HG02588 (cell line): ENCODE measurements at regions not wholly inside any gene's neighbourhood (a gene's known extent, or its start where the extent isn't known, plus 50 kb on each side); places are given as distances from the start of the nearest gene placed in this dataset.
A peak's percentile ranks its signal among the peaks of the same experiment; 100 is the strongest.

Experiments
- ATAC-seq: cut with Tn5 transposase; IDR thresholded peaks from one replicate; pipeline ENCODE4 v1.9.1; 2021; ENCODE audit warnings: mild to moderate bottlenecking, moderate library complexity; ENCODE audit not compliant: unreplicated experiment

DNA sequence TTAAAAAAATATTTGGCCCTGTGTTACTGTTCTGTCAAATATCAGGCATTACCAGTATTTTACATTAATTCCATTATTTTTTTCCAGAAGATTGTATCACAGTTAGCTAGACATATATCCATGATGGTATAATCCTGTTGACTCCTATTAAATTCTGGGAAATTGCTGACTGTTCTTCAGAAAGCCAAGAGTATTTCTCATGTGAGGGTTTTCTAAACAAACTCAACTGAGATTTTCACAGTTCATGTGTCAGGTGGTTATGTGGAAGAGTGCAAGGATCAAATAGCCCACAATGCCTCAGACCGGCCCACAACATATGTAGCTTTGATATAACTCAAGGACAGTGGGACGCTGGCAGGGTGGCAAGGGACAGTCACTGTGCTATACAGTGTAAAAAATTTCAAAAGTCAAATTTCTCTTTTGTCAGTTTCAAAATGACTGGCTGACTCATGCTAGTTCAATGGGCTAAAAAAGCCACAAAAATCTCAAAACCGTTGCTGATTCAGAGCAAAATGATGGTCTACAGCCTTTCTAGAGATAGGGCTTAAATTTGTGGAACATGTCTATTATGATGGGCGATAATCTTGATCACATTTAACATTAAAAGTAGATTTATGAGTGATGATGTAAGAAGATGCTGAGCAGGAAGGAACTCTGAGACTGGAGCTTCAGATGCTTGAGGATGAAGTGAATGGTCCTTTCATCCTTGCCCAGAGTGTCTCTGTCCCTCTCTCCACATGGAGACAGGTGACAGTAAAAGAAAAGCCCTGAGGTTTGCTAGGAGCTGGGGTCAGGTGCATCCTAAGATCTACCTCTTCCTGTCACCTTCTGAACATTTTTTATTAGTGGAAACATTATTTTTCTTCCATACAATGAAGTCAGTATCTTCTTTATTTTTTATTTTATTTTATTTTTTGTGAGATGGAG is 175.8 kb upstream of the PIEZO2 start:
- peak; percentile 72 for ATAC-seq

GRCh38 chr18:11324510-11324909 is 175.1 kb upstream of the PIEZO2 start:
- ATAC-seq = no peak

DNA sequence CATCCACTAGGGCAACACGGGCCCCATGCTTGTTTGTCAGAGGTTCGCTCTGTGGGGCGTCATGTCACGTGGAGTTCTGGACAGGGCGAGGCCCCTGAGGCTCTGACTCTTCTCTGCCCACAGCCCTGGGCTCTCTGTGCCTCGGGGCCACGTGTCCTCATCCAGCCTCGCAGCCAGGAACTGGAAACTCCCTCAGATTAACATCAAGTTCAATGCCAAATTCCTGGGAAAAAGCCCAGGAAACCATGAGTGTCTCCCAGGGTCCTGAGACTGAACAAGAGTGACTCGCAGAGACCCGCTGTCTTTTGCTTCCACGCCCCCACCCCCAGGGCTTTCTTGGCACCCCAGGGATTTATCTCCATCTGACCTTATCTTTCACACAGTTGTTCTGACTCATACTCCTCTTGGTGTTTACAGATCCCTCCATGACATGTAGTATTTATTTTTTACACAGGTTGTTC is 174.0 kb upstream of the PIEZO2 start:
- no peak for ATAC-seq

DNA sequence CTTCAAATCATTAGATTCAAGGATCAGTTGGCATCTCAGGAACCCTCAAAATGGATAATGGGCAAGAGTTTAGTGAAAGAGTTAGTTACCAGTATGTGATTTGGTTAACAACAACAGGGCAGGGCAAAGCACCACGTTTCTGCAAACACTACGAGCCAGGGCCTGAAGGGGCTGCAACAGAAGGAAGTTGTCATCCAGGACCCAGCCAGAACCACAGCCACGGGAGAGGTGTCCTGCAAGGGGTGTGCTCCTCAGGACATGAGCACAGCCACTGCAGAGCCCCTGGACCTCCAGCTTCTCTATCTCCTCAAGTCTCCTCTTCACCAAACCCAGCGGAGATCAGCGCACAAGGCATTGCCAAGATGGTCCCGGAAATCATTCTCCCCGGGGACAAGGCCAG is 173.3 kb upstream of the PIEZO2 start:
- no peak for ATAC-seq

DNA sequence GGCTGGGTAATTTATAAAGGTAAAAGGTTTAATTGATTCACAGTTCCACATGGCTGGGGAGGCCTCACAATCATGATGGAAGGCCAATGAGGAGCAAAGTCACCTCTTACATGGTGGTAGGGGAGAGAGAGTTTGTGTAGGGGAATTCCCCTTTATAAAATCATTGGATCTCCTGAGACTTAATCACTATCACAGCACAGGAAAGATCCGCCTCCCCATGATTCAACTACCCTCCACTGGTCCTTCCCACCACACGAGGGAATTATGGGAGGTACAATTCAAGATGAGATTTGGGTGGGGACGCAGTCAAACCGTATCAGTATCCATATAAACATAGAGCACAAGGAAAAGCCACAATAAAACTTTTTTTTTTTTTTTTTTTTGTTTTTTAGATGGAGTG is 172.6 kb upstream of the PIEZO2 start:
- ATAC-seq = no peak

- no peak for ATAC-seq
Observed at GRCh38 chr18:11320986-11321385, 171.6 kb upstream of the PIEZO2 start.

DNA sequence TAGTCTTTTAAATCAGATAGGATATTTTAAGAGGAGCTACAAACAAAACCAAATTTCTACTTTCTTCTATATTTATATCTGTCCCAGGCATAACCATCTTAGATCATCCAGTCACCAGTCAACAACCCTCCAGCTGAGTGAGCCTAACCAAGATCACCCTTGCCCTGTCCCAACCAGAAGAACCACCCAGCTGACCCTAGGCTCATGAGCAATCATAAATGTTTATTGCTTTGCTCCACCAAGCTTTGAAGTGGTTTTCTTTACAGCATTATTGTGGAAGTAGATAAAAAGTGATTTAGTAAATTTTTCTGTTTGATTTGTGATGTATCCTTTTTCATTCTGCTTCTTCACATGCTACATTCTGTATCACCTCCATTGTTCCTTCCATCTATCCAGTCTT is 167.2 kb upstream of the PIEZO2 start:
- no peak for ATAC-seq

DNA sequence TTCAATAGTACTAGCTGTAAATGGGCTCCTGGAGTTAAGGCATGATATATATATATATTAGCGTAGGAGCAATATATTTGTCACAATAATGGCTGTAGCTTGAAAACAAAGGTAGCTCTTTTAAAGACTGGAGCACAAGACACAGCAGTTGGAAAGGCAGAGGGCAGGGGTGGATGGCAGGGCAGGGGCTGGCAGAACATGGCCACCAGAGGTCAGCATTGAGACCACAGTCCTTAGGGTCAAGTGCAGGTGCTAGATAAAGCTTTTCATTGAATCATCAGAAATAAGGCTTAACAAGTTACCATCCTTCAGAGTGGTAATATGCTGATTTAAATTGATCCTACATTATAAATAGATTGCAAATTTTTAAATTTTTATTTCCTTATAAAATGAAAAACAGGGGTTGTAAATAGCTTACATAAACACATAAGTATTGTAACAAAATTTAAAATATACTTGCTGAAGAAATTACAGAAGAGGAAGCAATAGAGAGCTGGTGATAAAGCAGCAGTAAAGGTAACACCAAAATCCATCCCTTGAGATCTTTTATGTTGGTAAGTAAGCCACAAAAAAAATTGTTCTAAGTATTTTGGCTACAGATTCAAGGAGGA is 161.2 kb upstream of the PIEZO2 start:
- ATAC-seq = no peak

DNA sequence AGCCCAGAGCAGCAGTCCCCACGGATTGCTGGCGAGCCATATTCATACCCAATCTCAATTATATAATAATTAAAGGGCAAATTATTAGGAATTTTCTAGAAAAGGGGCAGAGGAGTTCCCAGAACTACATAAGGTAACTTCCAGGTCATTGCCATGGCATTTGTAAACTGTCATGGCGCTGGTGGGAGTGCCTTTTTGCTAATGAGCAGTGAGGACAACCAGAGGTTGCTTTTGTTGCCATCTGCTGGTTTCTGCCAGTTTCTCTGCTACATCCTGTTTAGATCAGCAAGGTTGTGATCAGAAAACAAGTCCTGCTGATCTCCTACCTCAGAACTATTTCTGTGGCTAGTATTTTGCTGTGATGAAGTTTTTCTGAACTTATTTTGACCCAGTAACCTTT is 159.8 kb upstream of the PIEZO2 start:
- ATAC-seq = no peak

DNA sequence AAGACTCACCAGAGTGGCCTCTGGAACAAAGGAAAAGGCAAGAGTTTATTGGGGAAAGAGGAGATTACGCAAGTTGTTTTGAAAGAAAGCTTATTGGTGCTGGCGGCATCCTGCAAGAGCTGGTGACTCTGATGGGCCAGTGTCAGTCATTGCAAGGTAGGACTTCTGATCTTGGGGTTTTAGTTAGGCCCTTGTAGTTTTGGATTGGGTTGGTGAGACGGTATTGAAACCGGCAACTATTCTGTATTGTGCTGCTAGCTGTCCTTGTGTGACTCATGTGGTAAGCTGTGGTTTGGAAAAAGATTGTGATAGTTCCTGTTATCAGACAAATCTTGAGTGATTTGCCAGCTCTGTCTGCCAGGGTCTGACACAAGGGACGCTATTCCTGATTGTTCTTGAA is 159.1 kb upstream of the PIEZO2 start:
- ATAC-seq = no peak

- no peak for ATAC-seq
Observed at GRCh38 chr18:11307716-11308115, 158.3 kb upstream of the PIEZO2 start.

DNA sequence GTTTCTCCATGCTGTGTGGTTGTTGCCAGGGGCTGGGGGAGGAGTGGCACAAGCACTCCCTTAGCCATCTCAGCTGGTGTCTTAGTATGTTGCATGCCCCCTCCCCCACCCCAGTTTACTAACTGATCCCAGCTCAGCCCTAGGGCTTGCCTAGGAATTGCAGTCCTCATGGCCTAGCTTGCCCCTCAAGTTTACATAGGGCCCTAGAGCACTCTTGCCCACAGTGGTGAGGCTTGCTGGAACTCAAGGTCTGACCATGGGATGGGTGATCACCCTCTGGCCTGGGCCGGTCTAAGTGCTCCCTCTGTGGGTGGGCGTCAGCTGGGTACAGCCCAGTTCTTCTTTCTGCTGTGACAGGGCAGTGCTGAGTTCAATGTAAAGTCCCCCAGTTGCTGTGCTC is 156.1 kb upstream of the PIEZO2 start:
- ATAC-seq = no peak

DNA sequence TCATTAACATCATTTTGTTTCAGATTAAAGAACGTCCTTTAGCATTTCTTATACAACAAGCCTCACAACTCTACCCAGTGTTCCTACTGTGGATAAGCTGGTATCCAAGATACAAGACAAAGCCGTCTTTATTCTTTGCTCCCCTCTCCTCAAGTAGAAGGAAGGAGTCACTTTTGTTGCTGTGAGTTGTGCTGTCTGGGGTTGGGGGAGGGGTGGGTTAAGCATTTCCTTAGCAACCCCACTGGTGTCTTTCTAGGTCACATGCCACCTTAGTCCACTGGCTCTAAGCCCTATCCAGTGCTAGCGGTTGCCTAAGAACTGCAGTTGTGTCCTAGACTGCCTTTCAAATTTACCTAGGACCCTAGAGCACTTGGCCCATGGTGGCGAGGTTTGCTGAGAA is 155.6 kb upstream of the PIEZO2 start:
- ATAC-seq = no peak

DNA sequence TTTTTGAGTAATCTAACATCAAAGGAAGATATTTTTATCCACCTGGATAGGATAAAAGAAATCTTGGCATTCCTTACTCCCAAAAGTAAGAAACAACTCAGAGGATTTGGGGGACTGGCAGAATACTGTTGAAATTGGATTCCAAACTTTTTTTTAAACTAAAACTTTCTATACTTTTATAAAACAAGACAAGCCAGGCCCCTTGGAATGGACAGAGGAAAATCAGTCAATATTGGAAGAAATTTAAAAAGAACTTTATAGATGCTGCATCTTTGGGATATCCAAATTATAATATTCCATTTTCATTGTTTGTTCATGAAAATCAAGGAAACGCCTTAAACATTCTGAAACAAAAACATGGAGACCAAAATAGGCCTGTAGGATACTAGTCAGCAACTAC is 147.6 kb upstream of the PIEZO2 start:
- no peak for ATAC-seq

DNA sequence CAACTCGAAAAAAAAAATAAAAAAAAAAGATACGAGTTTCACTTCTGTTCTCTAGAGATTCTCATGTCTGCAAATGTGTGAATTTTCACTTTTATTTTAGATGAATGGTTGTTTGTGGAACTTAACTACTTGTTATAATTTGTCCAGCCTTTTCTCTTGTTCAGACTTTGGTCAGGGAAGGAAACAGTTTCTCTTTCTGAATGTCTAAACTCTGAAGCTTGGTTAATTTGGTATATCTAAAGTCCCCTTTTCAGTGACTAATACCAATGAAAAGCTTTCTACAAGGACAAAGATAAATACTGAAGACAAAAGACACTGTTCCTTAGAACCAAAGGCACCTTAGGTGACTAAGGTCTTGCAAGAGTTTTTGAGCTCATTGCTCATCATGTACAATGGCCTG is 144.4 kb upstream of the PIEZO2 start:
- no peak for ATAC-seq

DNA sequence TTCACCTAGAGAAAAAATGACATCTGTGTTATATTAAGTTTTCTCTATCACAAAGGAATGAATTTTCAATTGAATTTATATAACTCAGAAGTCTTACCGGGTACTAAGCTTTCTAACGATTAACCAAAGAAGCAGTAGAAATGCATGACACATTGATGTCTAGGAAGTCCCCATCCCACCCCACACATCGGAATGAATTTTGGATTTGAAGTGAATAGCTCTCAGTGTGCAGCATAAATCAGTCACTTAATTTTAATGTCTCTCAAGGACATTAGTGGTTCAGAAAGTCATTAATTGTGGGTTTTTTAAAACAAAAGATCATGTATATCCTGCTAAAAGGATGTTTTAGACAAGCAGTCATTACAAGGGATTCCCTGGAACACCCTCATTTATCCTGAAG is 141.4 kb upstream of the PIEZO2 start:
- no peak for ATAC-seq

DNA sequence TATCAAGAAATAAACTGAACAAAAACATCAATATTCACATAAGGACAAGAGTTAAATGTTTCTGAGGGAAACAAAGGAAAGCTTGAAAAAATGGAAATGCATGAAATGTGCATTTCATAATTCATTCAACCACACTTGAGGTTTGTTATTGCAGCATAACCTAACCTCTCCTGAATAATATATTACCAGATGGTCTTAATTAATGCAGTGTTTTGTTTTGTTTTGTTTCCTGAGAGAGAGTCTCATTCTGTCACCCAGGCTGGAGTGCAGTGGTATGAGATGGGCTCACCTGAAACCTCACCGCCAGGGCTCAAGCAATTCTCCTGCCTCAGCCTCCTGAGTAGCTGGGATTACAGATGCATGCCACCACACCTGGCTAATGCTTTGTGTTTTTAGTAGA is 139.9 kb upstream of the PIEZO2 start:
- no peak for ATAC-seq

GRCh38 chr18:11288401-11288800 is 139.0 kb upstream of the PIEZO2 start:
- ATAC-seq = no peak

- no peak for ATAC-seq
Observed at GRCh38 chr18:11286431-11286830, 137.1 kb upstream of the PIEZO2 start.

DNA sequence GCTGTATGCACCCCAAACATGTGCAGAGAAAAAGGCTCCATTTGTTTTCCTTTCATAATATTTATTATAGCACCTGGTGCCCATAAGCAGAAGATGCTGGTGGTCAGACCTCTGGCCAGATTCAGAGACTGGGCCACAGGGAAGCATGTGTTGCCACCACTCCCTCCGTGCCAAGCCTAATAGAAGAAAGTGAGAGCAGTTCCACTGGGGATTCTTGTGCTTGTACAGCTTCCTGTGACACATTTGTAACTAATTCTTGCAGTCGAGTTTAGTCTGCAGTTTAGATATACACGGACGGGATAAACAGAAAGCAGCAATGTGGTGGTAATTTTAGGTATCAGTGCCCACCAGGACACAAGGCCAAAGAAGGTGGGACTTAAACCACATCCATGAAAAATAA is 135.4 kb upstream of the PIEZO2 start:
- no peak for ATAC-seq

GRCh38 chr18:11284349-11284748 is 135.0 kb upstream of the PIEZO2 start:
- ATAC-seq = no peak

GRCh38 chr18:11283479-11284161 is 134.3 kb upstream of the PIEZO2 start:
- ATAC-seq = no peak
